Ovary (tissue), 7 donors: ENCODE measurements at regions not wholly inside any gene's neighbourhood (a gene's known extent, or its start where the extent isn't known, plus 50 kb on each side); places are given as distances from the start of the nearest gene placed in this dataset.

ENCODE experiments used
- DNase-seq, 5 donors: peaks; one replicate each; pipeline ENCODE4 v3.0.0-alpha.2; 2019 to 2020
- H3K27ac ChIP-seq, 2 donors: fragments of 200-600 bp; one replicate each; pipeline versions ENCODE4 v1.5.1 to v1.8.0; 2019 to 2022
- H3K27me3 ChIP-seq: fragments of 200-600 bp; one replicate; pipeline ENCODE4 v1.8.0; 2022
- H3K36me3 ChIP-seq: fragments of 200-600 bp; sonication (generic); one replicate; pipeline ENCODE4 v1.5.1; 2019
- H3K4me1 ChIP-seq: one replicate; pipeline ENCODE4 v1.8.1; 2013; ENCODE audit warnings: mild to moderate bottlenecking, moderate library complexity; ENCODE audit not compliant: insufficient read depth
- H3K4me3 ChIP-seq: fragments of 200-600 bp; sonication (generic); one replicate; pipeline ENCODE4 v1.5.1; 2017
- H3K9me3 ChIP-seq, 2 donors: fragments of 200-600 bp in 1 of 2; sonication (generic) in 1 of 2; one replicate each; pipeline versions ENCODE4 v1.5.1 to v1.8.1; 2013 to 2019; ENCODE audit warnings: mild to moderate bottlenecking in 1 of 2, moderate library complexity in 1 of 2
- CTCF ChIP-seq, 3 donors: fragments of 450-650 bp in 2 of 3; fragments of 200-600 bp in 1 of 3; IDR thresholded peaks; one replicate each; pipeline versions ENCODE4 v1.5.1 to v1.8.0; 2016 to 2022; ENCODE audit warnings: antibody characterized with exemption in 3 of 3, mild to moderate bottlenecking in 1 of 3
- EP300 ChIP-seq: sonication (generic); formaldehyde crosslinking; IDR thresholded peaks from one replicate; pipeline ENCODE4 v1.6.1; 2017; ENCODE audit warnings: antibody characterized with exemption
- POLR2A ChIP-seq: fragments of 450-650 bp; IDR thresholded peaks from one replicate; pipeline ENCODE4 v1.6.1; 2017; ENCODE audit warnings: antibody characterized with exemption, mild to moderate bottlenecking, moderate library complexity
- WGBS, 3 donors: extraction: QIAGEN DNeasy Blood & Tissue Kit in 1 of 3; methylation state at CpG; one replicate each; pipeline versions ENCODE4 v1.1.5 to v1.1.7; 2013 to 2017; 5-methylcytosine and 5-hydroxymethylcytosine counted together
- intact Hi-C, 4 donors: fragments of 100-400 bp; cut with DNase I; formaldehyde crosslinking; loops; one replicate each; pipeline versions ENCODE4 v1.11.0 to v1.15.1; 2022 to 2023
- donor health status: DM: no; HTN: no; CAD: no; lungs with moderate emphysema.
- donor health status: DM: no; HTN: no; CAD: no.
- donor health status: Bipolar disorder and iron deficiency.
- donor health status: DM: no; HTN: no; CAD: no.
- donor health status: DM: yes; HTN: yes; CAD: no.

- no peak overlapping the region for H3K4me3 ChIP-seq
- TF ChIP-seq EP300 (no peak), POLR2A (no peak), CTCF (IDR thresholded peaks at IDR 0.05) (no peak)
- no peak overlapping the region for H3K27ac ChIP-seq
- intact Hi-C loops, result no loop called here
- WGBS, 3 donors, result 54 to 69% (median 63%) methylated on average over 4 of the region's 4 CpGs
- H3K9me3 ChIP-seq, result no peaks in the 10 kb centered on the region
- H3K4me1 ChIP-seq, result no peaks in the 10 kb centered on the region
- H3K27me3 ChIP-seq, result no peaks in the 10 kb centered on the region
- no peaks in the 10 kb centered on the region for H3K36me3 ChIP-seq
- no peak for DNase-seq
Measured at GRCh38 chr12:125996443-125996842, 931.2 kb downstream of the AACS start.

GRCh38 chr12:125999628-126000027, 934.4 kb downstream of the AACS start:
- DNase-seq, result no peak
- Histone ChIP-seq H3K9me3 (no peaks in the 10 kb centered on the region), H3K36me3 (no peaks in the 10 kb centered on the region), H3K4me1 (no peaks in the 10 kb centered on the region), H3K27ac (no peak overlapping the region), H3K4me3 (no peak overlapping the region), H3K27me3 (no peaks in the 10 kb centered on the region)
- 70 to 81% (median 80%) methylated on average over 7 of the region's 7 CpGs for WGBS, 3 donors
- intact Hi-C loops, result no loop called here
- TF ChIP-seq POLR2A (no peak), CTCF (IDR thresholded peaks at IDR 0.05) (no peak), EP300 (no peak)

GRCh38 chr12:126019385-126019784, 954.1 kb downstream of the AACS start:
- Histone ChIP-seq H3K9me3 (no peaks in the 10 kb centered on the region), H3K27me3 (no peaks in the 10 kb centered on the region), H3K27ac (no peak overlapping the region), H3K4me1 (no peaks in the 10 kb centered on the region), H3K36me3 (no peaks in the 10 kb centered on the region), H3K4me3 (no peak overlapping the region)
- 70 to 80% (median 71%) methylated on average over 6 of the region's 6 CpGs for WGBS, 3 donors
- TF ChIP-seq POLR2A (no peak), EP300 (no peak), CTCF (IDR thresholded peaks at IDR 0.05) (no peak)
- DNase-seq, result no peak
- intact Hi-C loops, result no loop called here

- no peak for TF ChIP-seq POLR2A
- TF ChIP-seq CTCF (IDR thresholded peaks at IDR 0.05), result no peak
- no peak for TF ChIP-seq EP300
- DNase-seq, result no peak
- H3K27ac ChIP-seq, result no peak overlapping the region
Measured at GRCh38 chr12:126021675-126022074, 956.4 kb downstream of the AACS start.

GRCh38 chr12:126027825-126028224, 962.6 kb downstream of the AACS start:
- Histone ChIP-seq H3K9me3 (no peaks in the 10 kb centered on the region), H3K27me3 (no peaks in the 10 kb centered on the region), H3K36me3 (no peaks in the 10 kb centered on the region), H3K27ac (no peak overlapping the region), H3K4me1 (no peaks in the 10 kb centered on the region), H3K4me3 (no peak overlapping the region)
- TF ChIP-seq CTCF (IDR thresholded peaks at IDR 0.05) (no peak), POLR2A (no peak), EP300 (no peak)
- intact Hi-C loops, result no loop called here
- 76 to 88% (median 76%) methylated on average over 2 of the region's 2 CpGs for WGBS, 3 donors
- DNase-seq, result no peak

More at GRCh38 chr12:126021675-126022074, 956.4 kb downstream of the AACS start:
- H3K4me1 ChIP-seq, result no peaks in the 10 kb centered on the region
- H3K27me3 ChIP-seq, result no peaks in the 10 kb centered on the region
- no peak overlapping the region for H3K4me3 ChIP-seq
- no peaks in the 10 kb centered on the region for H3K36me3 ChIP-seq
- WGBS, 3 donors, result 62 to 73% (median 68%) methylated on average over 2 of the region's 2 CpGs
- intact Hi-C loops, result no loop called here
- no peaks in the 10 kb centered on the region for H3K9me3 ChIP-seq
